Heart left ventricle (tissue), 13 donors: ENCODE measurements at regions not wholly inside any gene's neighbourhood (a gene's known extent, or its start where the extent isn't known, plus 50 kb on each side); places are given as distances from the start of the nearest gene placed in this dataset.
"Not testable (repeated sequence)": the region's sequence is repeated elsewhere in the genome, so short reads cannot be mapped to it uniquely, and the experiment has no call there.

Experiments used
- CTCF ChIP-seq, 12 donors: fragments of 200-600 bp; sonication (generic) in 4 of 12; IDR thresholded peaks; one replicate each; pipeline versions ENCODE4 v1.5.0 to v1.8.0; 2018 to 2022; ENCODE audit warnings: antibody characterized with exemption in 12 of 12, mild to moderate bottlenecking in 5 of 12
- POLR2A ChIP-seq, 2 donors: fragments of 450-650 bp; IDR thresholded peaks; one replicate each; pipeline ENCODE4 v1.6.1; 2017; ENCODE audit warnings: antibody characterized with exemption in 2 of 2, mild to moderate bottlenecking in 2 of 2, moderate library complexity in 2 of 2
- donor health status: ischemic (EF 13 %, LVEDD 7.1; RV severe dilation, severe dysfunction).
- donor health status: DM: no; HTN: yes; CAD: no.
- donor health status: DM: no; HTN: no; CAD: no.
- donor health status: ischemic (EF 25% LVEDD 6.9; RV normal size, moderate dysfunction).
- donor health status: ischemic (EF 25% LVEDD 5.7; RV mildly dilated, moderate dysfunction).
- donor health status: ischemic (EF 35%, LVEDD 5.7; RV mildly dilated, moderate dysfunction).
- donor health status: nonischemic (EF 11% LVEDD 7.7; RV severe dilation, severe dysfunction).
- donor health status: DM: yes; HTN: yes; CAD: no.
- donor health status: PGD.
- donor health status: ischemic (EF 29% LVEDD 5.4; RV normal size, mild dysfunction).
- donor health status: nonischemic (EF 23%, LVEDD 6.1; RV moderate dilation, normal function).

- TF ChIP-seq POLR2A, CTCF (IDR thresholded peaks at IDR 0.05): not testable (repeated sequence)
These were observed 75.1 kb upstream of the CIDEA start for GRCh38 chr18:12179029-12179428.
